Activated CD8-positive, alpha-beta memory T cell treated with anti-CD3 and anti-CD28 coated beads, Interleukin-2, amount 50 U/mL, for 24 hours (primary cell): ENCODE measurements at regions not wholly inside any gene's neighbourhood (a gene's known extent, or its start where the extent isn't known, plus 50 kb on each side); places are given as distances from the start of the nearest gene placed in this dataset.
"Not testable (repeated sequence)": the region's sequence is repeated elsewhere in the genome, so short reads cannot be mapped to it uniquely, and the experiment has no call there.

Source experiments
- DNase-seq: peaks from one replicate; pipeline ENCODE4 v3.0.0-alpha.2; 2020; ENCODE audit errors: extremely low read depth

DNA sequence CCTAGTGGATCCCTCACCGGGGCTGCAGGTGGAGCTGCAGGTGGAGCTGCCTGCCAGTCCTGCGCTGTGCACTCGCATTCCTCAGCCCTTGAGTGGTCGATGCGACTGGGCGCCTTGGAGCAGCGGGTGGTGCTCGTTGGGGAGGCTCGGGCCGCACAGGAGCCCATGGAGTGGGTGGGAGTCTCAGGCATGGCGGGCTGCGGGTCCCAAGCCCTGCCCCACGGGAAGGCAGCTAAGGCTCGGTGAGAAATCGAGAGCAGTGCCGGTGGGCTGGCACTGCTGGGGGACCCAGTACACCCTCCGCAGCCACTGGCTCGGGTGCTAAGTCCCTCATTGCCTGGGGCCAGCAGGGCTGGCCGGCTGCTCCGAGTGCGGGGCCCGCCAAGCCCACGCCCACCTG lies 351.8 kb upstream of the CITED2 start:
- not testable (repeated sequence) for DNase-seq

DNA sequence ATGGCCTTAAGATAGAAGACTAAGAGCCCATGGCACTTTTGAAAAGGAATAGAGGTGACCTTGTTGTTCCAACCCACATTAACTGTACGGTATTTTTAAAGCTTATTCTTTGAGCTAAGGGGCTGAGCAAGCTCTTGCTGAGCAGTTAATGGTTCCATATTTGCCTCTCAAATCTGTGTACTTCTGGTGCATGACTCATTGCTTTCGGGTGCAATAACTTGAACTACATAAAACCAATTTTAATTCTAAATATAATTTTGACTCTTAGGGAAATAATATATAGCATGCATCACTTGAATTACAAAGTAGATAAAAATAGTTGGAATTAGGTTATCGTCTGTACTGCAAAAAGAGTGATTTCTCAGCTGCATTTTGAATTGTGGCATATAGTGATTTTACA lies 348.1 kb upstream of the CITED2 start:
- DNase-seq = no peak

DNA sequence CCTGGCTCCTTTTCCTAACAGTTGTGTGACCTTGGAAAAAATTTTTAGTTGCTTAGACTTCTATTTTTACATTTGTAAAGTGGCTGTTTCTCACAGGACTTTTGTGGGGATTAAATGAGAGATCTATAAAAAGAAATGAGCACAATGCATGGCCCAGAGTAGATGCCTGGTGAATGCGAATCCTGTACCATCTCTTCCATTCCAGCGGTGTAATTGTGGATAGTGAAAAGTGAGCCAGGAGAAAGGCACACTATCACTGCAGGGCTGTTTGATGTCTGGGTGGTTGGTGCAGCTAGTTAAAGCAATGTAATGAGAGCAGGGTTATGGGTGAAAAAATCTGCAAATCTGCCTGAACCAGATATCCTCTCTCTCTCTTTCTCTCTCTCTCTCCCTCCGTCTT lies 347.5 kb upstream of the CITED2 start:
- DNase-seq = no peak

DNA sequence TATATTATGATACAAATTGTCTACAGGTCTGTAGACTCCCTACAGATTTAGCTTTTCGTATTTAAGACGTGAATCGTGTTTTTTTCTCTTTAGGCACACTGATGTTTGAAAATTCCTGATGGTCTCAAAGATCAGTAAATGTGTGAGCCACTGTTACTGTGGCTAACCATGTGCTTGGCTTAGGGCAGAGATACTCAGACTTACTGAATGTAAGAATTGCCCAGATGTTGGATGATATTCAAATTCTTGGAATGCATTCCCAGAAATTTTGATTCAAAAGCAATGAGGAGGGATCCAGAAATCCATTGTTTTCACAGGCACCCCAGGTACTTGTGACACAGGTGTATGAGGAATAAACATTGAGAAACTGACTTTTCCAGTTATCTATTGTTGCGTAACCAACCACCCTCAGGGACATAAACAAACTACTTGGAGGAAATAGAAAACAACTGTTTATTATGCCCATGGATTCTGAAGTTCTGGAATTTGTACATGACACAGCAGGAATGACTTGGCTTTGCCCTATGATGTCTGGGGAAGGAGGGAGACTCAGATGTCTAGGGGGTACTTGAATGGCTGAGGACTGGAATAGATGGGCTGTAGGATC lies 339.6 kb upstream of the CITED2 start:
- no peak for DNase-seq

DNA sequence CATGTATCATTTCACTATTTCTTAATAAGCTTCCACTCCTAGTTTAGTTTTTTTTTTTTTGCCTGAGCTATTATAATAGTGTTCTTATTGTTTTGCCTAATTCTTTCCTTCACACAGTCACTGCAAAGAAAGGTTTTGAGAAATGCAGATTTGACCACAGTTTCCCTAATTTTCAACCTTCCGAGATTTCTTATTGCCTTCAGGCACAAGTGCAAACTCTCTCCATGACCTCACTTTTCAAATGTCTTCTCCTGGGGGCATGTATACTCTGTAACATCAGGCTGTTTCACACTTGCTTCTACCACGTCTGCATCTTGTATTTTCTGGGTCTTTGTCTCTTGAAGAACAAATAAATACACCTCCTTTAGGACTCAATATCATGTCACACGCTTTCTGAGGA lies 339.0 kb upstream of the CITED2 start:
- no peak for DNase-seq

DNA sequence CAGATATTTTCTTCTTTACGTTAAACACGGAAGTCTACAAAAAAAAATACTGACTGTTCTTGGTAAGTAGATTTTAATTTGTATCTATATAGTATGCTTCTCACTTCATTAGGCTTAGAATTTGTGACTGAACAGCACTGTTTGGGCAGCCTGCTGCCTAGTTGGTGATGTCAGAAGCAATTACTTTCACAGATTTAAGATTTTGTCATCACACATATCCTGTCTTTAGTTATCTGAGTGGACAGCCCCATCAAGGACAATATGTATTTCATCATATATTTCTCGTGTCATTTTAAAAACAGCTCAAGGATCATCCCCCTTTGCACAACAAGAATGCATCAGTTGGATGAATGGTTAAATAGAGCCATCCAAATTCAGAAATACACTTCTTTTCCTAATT lies 338.4 kb upstream of the CITED2 start:
- no peak for DNase-seq

DNA sequence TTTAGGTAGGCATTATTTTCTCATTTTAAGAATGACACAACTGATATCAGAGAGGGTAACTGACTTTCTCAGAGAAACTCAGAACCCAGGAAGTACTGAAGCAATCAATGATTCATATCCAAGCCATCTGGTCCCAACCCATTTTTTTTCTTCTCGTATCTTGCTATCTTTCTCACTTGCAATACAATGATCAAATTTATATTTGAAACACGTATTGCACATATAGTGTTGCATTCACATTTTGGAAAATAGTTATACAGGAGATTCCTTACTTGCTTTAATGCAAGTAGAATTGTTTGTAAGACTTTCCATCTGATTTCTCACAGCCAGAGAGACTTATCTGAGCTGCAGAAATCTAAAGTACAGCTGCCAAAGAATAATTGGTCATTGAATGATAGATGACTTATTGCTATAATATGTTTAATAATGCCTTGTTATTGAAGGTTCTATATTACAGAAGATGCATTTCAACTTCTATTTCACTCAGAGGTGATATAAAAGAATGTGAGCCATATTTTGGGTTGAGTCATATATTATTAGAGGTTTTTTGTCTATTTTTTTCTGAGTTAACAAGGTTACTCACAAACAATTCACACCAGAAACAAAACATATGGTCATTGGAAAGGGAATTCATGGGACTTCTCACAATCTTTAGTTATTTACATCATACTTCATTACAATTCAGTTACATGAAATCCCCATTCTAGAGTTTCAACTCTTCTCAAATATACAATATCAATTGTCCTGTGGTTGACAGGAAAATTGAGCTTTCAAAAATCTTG lies 337.5 kb upstream of the CITED2 start:
- no peak for DNase-seq

DNA sequence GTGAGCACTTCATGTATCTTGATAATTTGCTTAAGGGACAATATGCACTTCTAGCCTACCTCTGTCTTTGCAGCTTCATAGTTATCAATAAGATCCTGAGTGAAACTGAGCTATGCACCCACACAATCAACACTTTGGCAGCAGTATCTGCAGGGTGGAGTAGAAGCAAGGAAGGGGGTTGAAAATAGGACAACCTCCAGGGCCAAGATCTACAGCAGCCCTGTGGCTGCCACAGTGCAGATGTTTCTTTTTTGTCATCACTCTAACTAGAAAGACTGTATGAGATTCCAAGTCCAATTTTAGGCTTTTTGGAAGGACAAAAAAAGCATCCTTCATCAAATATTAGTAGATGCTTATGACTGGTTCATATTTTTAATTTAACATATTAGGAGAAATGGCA lies 336.1 kb upstream of the CITED2 start:
- no peak for DNase-seq

DNA sequence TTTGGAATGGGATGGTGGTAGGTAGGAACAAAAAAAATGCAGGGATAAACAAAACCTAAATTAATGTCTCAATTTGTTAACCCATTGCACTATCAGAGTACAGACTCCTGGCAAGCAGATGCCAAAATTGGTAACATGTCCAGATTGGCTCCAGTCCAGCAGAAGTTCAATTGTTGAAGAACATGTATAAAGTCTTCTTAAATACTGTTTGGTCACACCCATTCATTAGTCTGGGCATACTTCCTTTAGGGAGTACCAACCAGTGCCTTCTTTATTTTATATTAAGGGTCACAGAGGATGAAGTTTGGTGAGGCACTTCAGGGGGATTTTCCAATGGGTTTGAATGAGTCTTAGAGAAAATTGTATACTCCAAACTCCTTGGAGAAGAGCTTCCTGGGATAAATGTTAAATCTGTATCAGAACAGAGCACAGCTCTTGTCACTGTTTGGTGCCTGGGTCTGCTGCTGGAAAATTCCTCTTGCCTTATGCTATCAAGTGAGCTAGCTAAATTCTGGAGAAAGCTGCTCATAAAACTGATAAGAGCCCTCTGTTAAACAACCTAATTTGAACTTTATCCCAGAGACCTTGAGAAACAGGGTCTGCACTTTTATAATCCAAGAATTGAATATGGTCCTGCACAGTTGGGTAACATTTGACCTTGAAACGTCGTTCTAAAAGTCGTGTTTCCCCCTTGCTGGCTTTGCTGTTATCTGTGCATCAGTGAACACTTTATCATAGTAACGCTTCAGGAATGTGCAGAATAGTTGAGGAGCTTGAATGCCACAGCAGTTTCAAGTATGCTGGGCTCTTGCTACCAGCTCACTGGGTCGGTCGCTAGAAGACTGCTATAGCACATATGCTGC lies 334.1 kb upstream of the CITED2 start:
- no peak for DNase-seq

DNA sequence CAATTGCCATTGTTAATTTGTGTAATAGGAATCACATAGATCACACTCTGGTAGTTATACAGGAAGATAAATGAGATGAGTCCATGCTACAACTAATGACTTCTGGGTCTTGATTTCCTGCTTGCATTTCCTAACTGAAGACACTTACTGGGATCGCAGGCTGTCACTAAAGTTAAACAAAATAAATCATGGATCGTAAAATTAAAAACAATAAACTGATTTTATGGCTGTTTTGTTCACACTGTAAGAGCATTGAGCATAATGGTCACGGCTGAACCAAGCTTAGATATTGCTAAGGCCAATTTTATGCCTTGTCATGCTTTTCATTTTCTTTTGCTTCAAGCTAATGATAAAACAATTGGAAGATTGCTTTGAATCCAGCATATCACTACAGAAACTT lies 332.5 kb upstream of the CITED2 start:
- no peak for DNase-seq

DNA sequence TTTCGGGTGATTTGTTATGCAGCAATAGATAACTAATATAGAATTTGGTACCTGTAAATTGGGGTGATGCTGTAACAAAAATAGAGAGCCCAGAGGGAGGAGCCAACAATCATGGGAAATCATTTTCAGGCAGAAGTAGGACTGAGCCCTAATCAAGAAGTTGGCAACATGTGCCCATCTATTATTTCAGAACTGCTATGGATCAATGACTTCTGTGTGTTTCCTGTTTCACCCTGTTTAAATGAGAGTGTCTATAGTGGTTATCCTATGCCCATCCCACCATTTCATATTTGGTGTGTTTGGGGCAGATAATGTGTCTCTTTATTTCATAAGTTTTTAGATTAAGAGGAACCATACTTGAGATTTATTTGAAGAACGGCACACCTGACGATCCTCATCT lies 330.8 kb upstream of the CITED2 start:
- DNase-seq = no peak

DNA sequence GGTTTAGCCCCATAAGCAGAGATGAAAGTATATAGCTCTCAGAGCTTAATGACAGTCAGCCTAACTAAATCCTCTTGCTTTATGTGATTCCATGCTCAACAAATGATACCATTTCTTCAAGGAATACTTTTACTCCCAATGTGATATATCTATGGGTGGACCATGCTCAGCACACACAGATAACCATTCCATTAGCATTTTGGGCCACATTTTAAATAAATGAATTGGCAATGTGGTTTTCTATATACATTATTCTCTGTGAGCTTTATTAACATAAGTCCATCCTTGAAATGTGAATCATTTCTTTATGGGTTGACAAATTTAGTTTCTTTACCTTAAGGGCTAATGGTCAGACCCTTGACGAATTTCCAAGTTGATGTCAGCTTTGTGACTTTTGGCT lies 329.3 kb upstream of the CITED2 start:
- no peak for DNase-seq

DNA sequence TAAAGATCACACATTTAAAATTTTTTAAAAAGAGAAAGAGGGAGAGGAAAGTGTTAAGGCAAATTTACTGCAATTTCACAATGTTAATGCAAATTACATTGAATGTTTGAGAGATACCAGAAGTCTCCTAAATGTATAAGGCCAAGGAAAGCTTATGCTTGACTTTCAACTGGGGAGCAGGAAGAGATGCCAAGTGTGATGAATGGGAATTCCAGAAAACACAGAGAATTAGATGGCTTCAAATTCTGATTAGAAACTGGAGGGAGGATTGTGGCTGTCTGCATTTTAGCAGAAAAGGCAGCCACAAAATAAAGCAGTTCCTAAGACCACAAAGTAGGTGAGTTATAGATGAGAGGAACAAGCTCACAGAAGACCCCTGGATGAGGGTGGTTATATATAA lies 328.3 kb upstream of the CITED2 start:
- DNase-seq = no peak

DNA sequence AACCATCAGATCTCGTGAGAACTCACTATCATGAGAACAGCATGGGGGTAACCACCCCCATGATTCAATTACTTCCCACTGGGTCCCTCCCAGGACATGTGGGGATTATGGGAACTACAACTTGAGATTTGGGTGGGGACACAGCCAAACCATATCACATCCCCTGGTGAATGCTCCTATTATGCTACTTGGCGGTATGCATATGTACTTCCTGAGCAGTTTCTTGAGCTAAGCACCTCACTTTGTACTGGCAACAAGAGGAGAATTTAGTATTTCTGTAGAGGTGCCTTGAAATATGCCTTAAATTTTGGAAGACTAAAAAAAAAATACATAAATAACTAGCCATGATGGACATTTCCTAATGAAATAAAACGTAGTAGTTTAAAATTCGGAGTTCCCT lies 327.2 kb upstream of the CITED2 start:
- no peak for DNase-seq

DNA sequence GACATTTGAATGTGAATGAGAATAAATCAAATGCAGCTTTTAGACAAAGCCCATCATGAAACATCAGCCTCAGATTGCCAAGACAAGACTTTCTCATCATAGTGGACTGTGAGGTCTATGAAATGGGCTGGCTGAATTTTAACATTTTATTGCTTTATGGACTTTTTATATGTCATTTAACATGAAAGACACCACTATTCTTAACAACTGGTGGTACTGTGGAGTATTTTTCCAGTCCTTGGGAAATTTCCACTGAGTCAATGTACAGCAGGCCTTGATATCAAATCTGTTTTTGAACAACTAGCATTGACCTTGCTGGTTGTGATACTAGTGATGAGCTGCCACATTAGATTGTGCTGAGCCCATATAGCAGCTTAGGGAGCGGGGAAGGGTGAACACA lies 326.6 kb upstream of the CITED2 start:
- no peak for DNase-seq

DNA sequence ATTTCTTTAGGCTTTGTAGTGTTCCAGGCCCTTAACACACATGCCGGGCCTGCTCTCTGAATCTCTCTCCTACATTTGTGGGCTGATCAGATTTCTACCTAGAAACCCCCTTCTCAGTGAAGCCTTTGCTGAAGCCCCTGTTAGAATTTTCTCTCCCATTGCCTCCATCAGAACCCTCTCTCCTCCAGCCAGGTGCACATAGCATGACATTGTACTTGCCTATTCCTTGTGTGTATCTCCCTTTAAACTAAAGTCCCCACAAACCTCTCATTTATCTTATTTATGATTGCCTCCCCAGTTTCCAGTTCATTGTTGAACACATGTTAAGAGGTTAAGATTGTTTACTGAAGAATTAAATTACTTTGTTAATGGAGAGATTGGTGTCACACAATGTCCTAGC lies 325.5 kb upstream of the CITED2 start:
- no peak for DNase-seq

DNA sequence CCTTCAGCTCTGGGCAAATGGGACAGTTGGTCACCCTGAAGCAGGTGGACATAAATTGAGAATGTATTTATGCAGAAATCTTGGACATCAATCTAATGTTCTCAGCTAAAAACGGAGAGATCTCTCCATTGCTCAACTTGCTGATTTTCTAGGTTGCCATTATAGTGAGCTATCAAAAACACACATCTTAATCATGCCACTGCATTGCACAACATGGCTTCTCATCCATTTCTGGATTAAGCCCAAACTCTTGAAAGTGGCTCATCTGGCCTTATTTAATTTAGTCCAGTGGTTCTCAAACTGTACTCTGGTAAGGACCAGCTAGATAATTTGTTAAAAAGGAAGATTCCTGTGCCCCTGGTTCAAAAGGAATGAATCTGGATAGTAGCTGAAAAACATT lies 324.9 kb upstream of the CITED2 start:
- DNase-seq = no peak

DNA sequence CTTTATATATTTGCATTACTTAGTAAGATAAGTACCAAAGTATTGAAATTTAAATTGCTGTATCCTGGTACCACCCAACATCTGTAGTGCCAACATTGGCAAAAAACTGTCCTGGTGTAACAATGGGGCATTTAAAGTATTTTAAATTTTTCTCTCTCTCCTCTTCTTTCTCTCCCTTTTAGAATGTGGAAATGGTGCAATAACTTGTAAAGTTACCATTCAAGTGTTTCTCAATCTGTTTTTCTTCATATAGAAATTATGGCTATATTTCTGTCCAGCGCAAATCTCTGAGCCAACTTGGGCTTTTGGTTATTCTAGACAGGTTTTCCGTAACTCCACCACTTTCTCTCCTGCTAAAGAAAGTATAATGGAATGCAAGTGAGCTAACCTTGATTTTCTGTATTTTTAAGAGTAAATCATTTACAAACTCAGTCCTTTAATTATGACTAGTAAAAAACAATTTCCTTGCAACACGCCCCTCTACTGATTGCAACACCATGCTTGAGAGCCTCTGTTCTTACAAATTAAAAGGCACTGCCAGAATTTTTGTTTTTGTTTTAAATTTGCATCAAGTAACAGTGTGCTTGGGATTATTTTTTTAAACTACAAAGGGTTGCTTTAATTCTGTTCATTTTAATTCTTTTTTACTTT lies 324.2 kb upstream of the CITED2 start:
- DNase-seq = no peak

DNA sequence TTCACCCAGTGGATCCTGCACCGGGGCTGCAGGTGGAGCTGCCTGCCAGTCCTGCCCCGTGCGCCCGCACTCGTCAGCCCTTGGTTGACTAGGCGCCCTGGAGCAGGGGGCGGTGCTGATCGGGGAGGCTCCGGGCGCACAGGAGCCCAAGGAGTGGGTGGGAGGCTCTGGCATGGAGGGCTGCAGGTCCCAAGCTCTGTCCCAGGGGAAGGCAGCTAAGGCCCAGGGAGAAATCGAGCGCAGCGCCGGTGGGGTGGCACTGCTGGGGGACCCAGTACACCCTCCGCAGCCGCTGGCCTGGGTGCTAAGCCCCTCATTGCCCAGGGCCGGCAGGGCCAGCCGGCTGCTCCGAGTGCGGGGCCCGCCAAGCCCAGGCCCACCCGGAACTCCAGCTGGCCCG lies 323.4 kb upstream of the CITED2 start:
- not testable (repeated sequence) for DNase-seq

DNA sequence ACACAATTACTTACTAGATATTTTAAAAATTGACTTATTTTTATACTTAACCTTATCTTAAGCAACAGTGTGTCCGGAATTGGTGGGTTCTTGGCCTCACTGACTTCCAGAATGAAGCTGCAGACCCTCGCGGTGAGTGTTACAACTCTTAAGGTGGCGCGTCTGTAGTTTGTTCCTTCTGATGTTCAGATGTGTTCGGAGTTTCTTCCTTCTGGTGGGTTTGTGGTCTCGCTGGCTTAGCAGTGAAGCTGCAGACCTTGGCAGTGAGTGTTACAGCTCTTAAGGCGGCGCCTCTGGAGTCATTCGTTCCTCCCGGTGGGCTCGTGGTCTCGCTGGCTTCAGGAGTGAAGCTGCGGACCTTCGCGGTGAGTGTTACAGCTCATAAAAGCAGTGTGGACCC lies 322.5 kb upstream of the CITED2 start:
- not testable (repeated sequence) for DNase-seq

DNA sequence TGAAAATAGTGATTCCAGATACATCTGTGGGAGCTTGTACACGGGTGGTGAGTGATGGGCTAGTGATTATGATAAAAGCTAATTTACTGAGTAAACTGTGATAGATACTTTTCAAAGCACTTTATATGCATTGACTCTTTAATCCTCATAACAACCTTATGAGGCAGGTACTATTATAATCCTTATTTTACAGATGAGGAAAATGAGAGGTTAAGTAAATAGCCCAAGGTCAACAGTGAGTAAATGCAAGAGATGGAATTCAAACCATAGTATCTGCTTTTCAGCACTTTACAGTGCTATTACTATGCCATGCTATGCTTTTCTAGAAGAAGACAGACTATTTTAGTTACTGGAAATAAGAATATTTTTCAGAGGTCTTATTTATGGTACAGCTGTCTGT lies 320.9 kb upstream of the CITED2 start:
- no peak for DNase-seq

DNA sequence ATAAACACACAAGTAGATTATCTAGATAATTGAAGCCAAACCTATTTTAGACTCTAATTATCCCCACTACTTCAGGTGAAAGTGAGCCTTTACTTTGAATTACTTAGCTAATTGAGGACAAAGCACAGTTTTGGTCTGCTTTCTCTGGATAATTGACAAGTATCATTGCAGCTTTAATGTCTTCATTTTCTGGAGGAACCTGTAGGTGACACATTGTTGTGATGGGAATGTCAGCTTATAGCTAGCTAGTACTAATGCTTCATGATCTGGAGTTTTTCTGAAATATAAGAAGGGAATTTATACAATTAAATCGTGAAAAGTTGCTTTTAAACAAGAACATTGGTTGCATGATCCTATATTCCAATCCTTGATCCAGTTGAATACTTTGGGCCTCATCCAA lies 319.3 kb upstream of the CITED2 start:
- DNase-seq = no peak
